ENCODE measurements at regions not wholly inside any gene's neighbourhood (a gene's known extent, or its start where the extent isn't known, plus 50 kb on each side); places are given as distances from the start of the nearest gene placed in this dataset.

DNA sequence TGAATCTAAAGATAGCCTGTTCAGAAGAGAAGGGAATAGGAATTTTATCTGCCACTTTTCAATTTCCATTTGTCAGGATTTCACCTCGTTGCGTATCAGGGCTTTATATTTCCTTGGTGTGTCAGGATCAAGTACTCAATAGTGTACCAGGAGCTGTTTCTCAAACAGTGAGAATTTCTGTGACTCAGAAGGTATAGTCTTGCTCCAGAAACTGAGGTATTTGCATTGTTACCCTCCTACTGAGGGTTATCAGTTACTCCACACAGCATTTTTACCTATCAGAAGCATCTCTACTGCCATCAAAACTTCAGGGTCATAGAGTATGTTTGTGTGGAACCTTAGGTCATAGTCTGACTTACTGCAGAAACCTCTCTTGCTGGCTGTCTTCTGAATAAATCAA, 271.7 kb upstream of the EDNRB start:
- no peaks in the 10 kb centered on the region for H3K9me3 ChIP-seq
- H3K4me3 ChIP-seq, result no peak overlapping the region
- H3K27me3 ChIP-seq, result no peaks in the 10 kb centered on the region
- TF ChIP-seq, protein P1, sequence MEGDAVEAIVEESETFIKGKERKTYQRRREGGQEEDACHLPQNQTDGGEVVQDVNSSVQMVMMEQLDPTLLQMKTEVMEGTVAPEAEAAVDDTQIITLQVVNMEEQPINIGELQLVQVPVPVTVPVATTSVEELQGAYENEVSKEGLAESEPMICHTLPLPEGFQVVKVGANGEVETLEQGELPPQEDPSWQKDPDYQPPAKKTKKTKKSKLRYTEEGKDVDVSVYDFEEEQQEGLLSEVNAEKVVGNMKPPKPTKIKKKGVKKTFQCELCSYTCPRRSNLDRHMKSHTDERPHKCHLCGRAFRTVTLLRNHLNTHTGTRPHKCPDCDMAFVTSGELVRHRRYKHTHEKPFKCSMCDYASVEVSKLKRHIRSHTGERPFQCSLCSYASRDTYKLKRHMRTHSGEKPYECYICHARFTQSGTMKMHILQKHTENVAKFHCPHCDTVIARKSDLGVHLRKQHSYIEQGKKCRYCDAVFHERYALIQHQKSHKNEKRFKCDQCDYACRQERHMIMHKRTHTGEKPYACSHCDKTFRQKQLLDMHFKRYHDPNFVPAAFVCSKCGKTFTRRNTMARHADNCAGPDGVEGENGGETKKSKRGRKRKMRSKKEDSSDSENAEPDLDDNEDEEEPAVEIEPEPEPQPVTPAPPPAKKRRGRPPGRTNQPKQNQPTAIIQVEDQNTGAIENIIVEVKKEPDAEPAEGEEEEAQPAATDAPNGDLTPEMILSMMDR (IDR thresholded peaks at IDR 0.05), result no peak
- no peak for DNase-seq
- no peak for ATAC-seq
- H3K4me1 ChIP-seq, result no peaks in the 10 kb centered on the region
- no peak overlapping the region for H3K27ac ChIP-seq
- no peaks in the 10 kb centered on the region for H3K36me3 ChIP-seq
- intact Hi-C loops (cut with DNase I), result no loop called here

DNA sequence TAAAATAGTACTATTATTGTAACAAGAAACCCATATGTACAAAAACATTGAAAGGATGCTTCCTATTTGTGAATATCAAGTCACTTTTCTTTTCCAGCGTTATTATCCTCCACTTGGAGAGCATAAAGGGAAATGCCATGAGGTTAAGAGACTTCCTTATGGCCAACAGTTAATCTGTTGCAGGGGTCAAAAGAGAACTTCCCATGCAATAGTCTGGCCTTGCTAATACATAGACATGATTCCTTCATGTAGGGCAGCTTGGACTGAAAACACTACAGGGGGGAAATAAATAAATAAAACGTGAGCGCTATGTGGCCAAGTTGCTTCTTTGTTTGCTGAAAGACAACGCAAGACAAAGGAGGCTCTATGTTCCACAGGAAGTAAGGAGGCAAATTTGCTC, 269.1 kb upstream of the EDNRB start:
- Histone ChIP-seq H3K4me3 (no peak overlapping the region), H3K36me3 (no peaks in the 10 kb centered on the region), H3K9me3 (no peaks in the 10 kb centered on the region), H3K27me3 (no peaks in the 10 kb centered on the region), H3K4me1 (no peaks in the 10 kb centered on the region), H3K27ac (no peak overlapping the region)
- no peak for ATAC-seq
- intact Hi-C loops (cut with DNase I), result no loop called here
- DNase-seq, result no peak
- TF ChIP-seq, protein P1 (IDR thresholded peaks at IDR 0.05), result no peak

DNA sequence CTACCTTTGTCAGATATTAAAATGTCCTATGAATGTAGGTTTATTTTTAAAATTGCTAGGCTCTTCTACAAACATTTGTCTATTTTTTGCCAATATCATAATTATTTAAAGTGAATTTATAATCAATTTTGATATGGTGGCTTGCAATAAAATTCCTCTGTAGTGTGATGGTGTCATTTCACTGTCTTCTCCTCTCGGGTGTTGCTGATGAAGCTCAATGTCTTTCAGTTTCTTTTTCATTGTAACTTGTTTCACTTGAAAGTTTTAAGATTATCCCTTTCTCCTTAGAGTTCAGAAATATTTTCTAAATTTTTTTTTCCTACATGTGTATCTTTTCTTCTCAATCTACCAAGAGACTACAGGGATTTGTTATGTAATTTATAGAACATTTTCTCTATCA, 267.1 kb upstream of the EDNRB start:
- TF ChIP-seq, protein P1 (IDR thresholded peaks at IDR 0.05), result no peak
- no peaks in the 10 kb centered on the region for H3K36me3 ChIP-seq
- no peak overlapping the region for H3K4me3 ChIP-seq
- intact Hi-C loops (cut with DNase I), result no loop called here
- H3K27me3 ChIP-seq, result no peaks in the 10 kb centered on the region
- no peaks in the 10 kb centered on the region for H3K9me3 ChIP-seq
- DNase-seq, result no peak
- H3K4me1 ChIP-seq, result no peaks in the 10 kb centered on the region
- H3K27ac ChIP-seq, result no peak overlapping the region
- ATAC-seq, result no peak

DNA sequence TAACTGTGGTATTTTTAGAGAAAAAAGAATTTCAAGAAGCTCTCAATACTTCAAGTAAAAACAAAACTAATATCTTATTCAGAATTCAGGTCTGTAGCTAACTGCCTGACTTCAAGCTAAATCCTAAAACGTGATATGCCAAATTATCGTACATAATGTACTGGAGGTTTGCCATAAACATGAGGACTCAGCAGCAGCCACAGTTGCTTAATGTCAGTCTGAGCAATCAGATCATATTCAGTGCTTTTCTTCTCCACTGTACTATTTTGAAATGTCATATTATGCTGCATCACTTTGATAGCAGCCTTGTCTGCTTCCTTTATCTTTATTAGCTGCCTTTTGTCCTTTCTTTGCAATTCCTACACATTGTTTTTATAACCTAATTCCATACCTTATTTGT, 265.1 kb upstream of the EDNRB start:
- ATAC-seq (no peak), DNase-seq (no peak)
- TF ChIP-seq, protein P1 (IDR thresholded peaks at IDR 0.05), result no peak

DNA sequence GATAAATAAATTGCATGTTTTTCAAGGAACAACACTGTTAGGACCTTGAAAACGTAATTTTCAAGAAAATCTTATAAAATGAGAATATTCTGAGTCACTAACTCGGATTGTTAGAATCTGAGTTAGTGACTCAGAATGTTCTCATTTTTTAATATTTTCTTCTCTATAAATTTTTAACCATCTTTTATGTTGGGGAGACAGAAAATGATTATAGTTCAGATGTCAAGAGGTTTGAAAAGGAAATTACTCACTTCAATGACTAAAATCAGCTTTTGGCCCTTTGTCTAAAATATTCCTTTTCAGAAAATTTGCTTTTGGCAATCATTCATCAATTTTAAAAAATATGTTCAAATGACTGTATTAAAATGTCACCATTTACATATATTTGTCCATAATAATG, 264.2 kb upstream of the EDNRB start:
- ATAC-seq (no peak), DNase-seq (no peak)
- H3K9me3 ChIP-seq, result no peaks in the 10 kb centered on the region
- no peaks in the 10 kb centered on the region for H3K27me3 ChIP-seq
- intact Hi-C loops (cut with DNase I), result no loop called here
- TF ChIP-seq, protein P1 (IDR thresholded peaks at IDR 0.05), result no peak
- no peaks in the 10 kb centered on the region for H3K4me1 ChIP-seq
- H3K27ac ChIP-seq, result no peak overlapping the region
- no peak overlapping the region for H3K4me3 ChIP-seq
- no peaks in the 10 kb centered on the region for H3K36me3 ChIP-seq

More for the DNA sequence above, 265.1 kb upstream of the EDNRB start:
- no peak overlapping the region for H3K4me3 ChIP-seq
- H3K4me1 ChIP-seq, result no peaks in the 10 kb centered on the region
- H3K27ac ChIP-seq, result no peak overlapping the region
- intact Hi-C loops (cut with DNase I), result no loop called here
- no peaks in the 10 kb centered on the region for H3K27me3 ChIP-seq
- H3K36me3 ChIP-seq, result no peaks in the 10 kb centered on the region
- H3K9me3 ChIP-seq, result no peaks in the 10 kb centered on the region
